Spleen (tissue), 11 donors: ENCODE measurements at regions not wholly inside any gene's neighbourhood (a gene's known extent, or its start where the extent isn't known, plus 50 kb on each side); places are given as distances from the start of the nearest gene placed in this dataset.

Experiments used
- DNase-seq: peaks from one replicate; pipeline ENCODE4 v3.0.0-alpha.2; 2020
- H3K27ac ChIP-seq, 8 donors: fragments of 200-600 bp; sonication (generic) in 7 of 8; 1 replicate in 4 of 8; 2 replicates in 4 of 8; pipeline versions ENCODE4 v1.5.0 to v1.8.0; 2016 to 2021; ENCODE audit warnings: inconsistent platforms in 4 of 8, mild to moderate bottlenecking in 4 of 8, moderate library complexity in 1 of 8
- H3K27me3 ChIP-seq, 7 donors: fragments of 200-600 bp; sonication (generic) in 6 of 7; replicated peaks in 1 of 7; 1 replicate in 4 of 7; 2 replicates in 3 of 7; pipeline versions ENCODE4 v1.5.0 to v1.8.0; 2016 to 2021; ENCODE audit warnings: inconsistent platforms in 3 of 7, mild to moderate bottlenecking in 1 of 7
- H3K36me3 ChIP-seq, 6 donors: fragments of 200-600 bp; sonication (generic) in 5 of 6; 1 replicate in 4 of 6; 2 replicates in 2 of 6; pipeline versions ENCODE4 v1.5.0 to v1.8.0; 2016 to 2021; ENCODE audit warnings: inconsistent platforms in 2 of 6
- H3K4me1 ChIP-seq, 6 donors: fragments of 200-600 bp; sonication (generic) in 5 of 6; 1 replicate in 3 of 6; 2 replicates in 3 of 6; pipeline versions ENCODE4 v1.5.0 to v1.8.0; 2016 to 2021; ENCODE audit warnings: inconsistent platforms in 3 of 6
- H3K4me3 ChIP-seq, 8 donors: fragments of 200-600 bp; sonication (generic) in 7 of 8; 1 replicate in 4 of 8; 2 replicates in 4 of 8; pipeline versions ENCODE4 v1.5.0 to v1.8.0; 2016 to 2021; ENCODE audit warnings: inconsistent platforms in 4 of 8, mild to moderate bottlenecking in 4 of 8, moderate library complexity in 2 of 8
- H3K9me3 ChIP-seq, 8 donors: fragments of 200-600 bp; sonication (generic) in 7 of 8; 1 replicate in 4 of 8; 2 replicates in 4 of 8; pipeline versions ENCODE4 v1.5.0 to v1.8.0; 2016 to 2021; ENCODE audit warnings: inconsistent platforms in 4 of 8
- POLR2A ChIP-seq, 3 donors: fragments of 450-650 bp; IDR thresholded peaks; one replicate each; pipeline ENCODE4 v1.5.1; 2017; ENCODE audit warnings: antibody characterized with exemption in 3 of 3, mild to moderate bottlenecking in 1 of 3
- POLR2AphosphoS5 ChIP-seq, 3 donors: sonication (generic); formaldehyde crosslinking; IDR thresholded peaks; one replicate each; pipeline ENCODE4 v1.5.1; 2017; ENCODE audit warnings: antibody characterized with exemption in 3 of 3
- WGBS, 5 donors: extraction: QIAGEN DNeasy Blood & Tissue Kit in 3 of 5; methylation state at CpG; one replicate each; pipeline versions ENCODE4 v1.1.5 to v1.1.7; 2013 to 2018; 5-methylcytosine and 5-hydroxymethylcytosine counted together
- intact Hi-C: fragments of 100-400 bp; cut with DNase I; formaldehyde crosslinking; loops from one replicate; pipeline ENCODE4 v1.15.0; 2023; ENCODE audit warnings: low total_unique reads
- TF ChIP-seq, protein P1 (sequence below), 11 experiments: fragments of 200-600 bp in 7 of 11; fragments of 450-650 bp in 4 of 11; sonication (generic) in 4 of 11; IDR thresholded peaks in 8 of 11; conservative IDR thresholded peaks in 3 of 11; 1 replicate in 7 of 11; 2 replicates in 4 of 11; pipeline versions ENCODE4 v1.4.0 to v1.8.0; 2016 to 2021; ENCODE audit warnings: antibody characterized with exemption in 11 of 11, inconsistent platforms in 4 of 11, mild to moderate bottlenecking in 1 of 11
- donor health status: healthy with polysubstance abuse.
- donor health status: DM: no; HTN: no; CAD: no; lungs with moderate emphysema.
- donor health status: DM: no; HTN: no; CAD: no.
- donor health status: Bipolar disorder and iron deficiency.
- donor health status: healthy.
- donor health status: DM: no; HTN: no; CAD: no.
- donor health status: DM: yes; HTN: yes; CAD: no.

- Histone ChIP-seq H3K4me3 (no peak overlapping the region), H3K27me3 (no peaks in the 10 kb centered on the region), H3K27ac (no peak overlapping the region), H3K9me3 (peaks cover 0 to 21% (median 16%) of the 10 kb centered on the region in 8 donors), H3K36me3 (peaks cover 0 to 65% (median 20%) of the 10 kb centered on the region in 6 donors), H3K4me1 (no peaks in the 10 kb centered on the region)
- 86 to 99% (median 92%) methylated on average over 10 of the region's 10 CpGs for WGBS, 5 donors
- DNase-seq = no peak
- TF ChIP-seq POLR2AphosphoS5 (IDR thresholded peaks at IDR 0.05) (no peak), POLR2A (IDR thresholded peaks at IDR 0.05) (no peak)
- TF ChIP-seq, protein P1, sequence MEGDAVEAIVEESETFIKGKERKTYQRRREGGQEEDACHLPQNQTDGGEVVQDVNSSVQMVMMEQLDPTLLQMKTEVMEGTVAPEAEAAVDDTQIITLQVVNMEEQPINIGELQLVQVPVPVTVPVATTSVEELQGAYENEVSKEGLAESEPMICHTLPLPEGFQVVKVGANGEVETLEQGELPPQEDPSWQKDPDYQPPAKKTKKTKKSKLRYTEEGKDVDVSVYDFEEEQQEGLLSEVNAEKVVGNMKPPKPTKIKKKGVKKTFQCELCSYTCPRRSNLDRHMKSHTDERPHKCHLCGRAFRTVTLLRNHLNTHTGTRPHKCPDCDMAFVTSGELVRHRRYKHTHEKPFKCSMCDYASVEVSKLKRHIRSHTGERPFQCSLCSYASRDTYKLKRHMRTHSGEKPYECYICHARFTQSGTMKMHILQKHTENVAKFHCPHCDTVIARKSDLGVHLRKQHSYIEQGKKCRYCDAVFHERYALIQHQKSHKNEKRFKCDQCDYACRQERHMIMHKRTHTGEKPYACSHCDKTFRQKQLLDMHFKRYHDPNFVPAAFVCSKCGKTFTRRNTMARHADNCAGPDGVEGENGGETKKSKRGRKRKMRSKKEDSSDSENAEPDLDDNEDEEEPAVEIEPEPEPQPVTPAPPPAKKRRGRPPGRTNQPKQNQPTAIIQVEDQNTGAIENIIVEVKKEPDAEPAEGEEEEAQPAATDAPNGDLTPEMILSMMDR (IDR thresholded peaks at IDR 0.05 in 8 of 11, conservative IDR thresholded peaks at IDR 0.05 in 3 of 11) = no peak
- intact Hi-C loops = no loop called here
Observed at GRCh38 chr7:67341153-67341768, 344.6 kb downstream of the TYW1 start.

GRCh38 chr7:67343114-67343513, 346.5 kb downstream of the TYW1 start:
- H3K9me3 ChIP-seq = peaks cover 0 to 21% (median 16%) of the 10 kb centered on the region in 8 donors
- WGBS, 5 donors = 86 to 93% (median 90%) methylated on average over 3 of the region's 3 CpGs
- no peak overlapping the region for H3K27ac ChIP-seq
- intact Hi-C loops = no loop called here
- H3K4me1 ChIP-seq = no peaks in the 10 kb centered on the region
- no peaks in the 10 kb centered on the region for H3K27me3 ChIP-seq
- no peak overlapping the region for H3K4me3 ChIP-seq
- peaks cover 0 to 65% (median 20%) of the 10 kb centered on the region in 6 donors for H3K36me3 ChIP-seq
- TF ChIP-seq POLR2AphosphoS5 (IDR thresholded peaks at IDR 0.05) = no peak
- no peak for TF ChIP-seq POLR2A (IDR thresholded peaks at IDR 0.05)
- TF ChIP-seq, protein P1 (IDR thresholded peaks at IDR 0.05 in 8 of 11, conservative IDR thresholded peaks at IDR 0.05 in 3 of 11) = no peak
- no peak for DNase-seq

- TF ChIP-seq, protein P1 (IDR thresholded peaks at IDR 0.05 in 8 of 11, conservative IDR thresholded peaks at IDR 0.05 in 3 of 11) = no peak
- TF ChIP-seq POLR2AphosphoS5 (IDR thresholded peaks at IDR 0.05) = no peak
- TF ChIP-seq POLR2A (IDR thresholded peaks at IDR 0.05) = no peak
- Histone ChIP-seq H3K4me3 (no peak overlapping the region), H3K9me3 (peaks cover 0 to 21% (median 16%) of the 10 kb centered on the region in 8 donors), H3K4me1 (no peaks in the 10 kb centered on the region), H3K27ac (no peak overlapping the region), H3K27me3 (no peaks in the 10 kb centered on the region), H3K36me3 (peaks cover 0 to 65% (median 20%) of the 10 kb centered on the region in 6 donors)
- no peak for DNase-seq
- WGBS, 5 donors = 82 to 97% (median 84%) methylated on average over 5 of the region's 5 CpGs
- intact Hi-C loops = no loop called here
Observed at GRCh38 chr7:67343572-67343971, 346.9 kb downstream of the TYW1 start.

- no peaks in the 10 kb centered on the region for H3K27me3 ChIP-seq
- intact Hi-C loops = no loop called here
- DNase-seq = no peak
Observed at GRCh38 chr7:67344481-67345193, 348.0 kb downstream of the TYW1 start.

More at GRCh38 chr7:67344481-67345193, 348.0 kb downstream of the TYW1 start:
- TF ChIP-seq POLR2AphosphoS5 (IDR thresholded peaks at IDR 0.05) (no peak), POLR2A (IDR thresholded peaks at IDR 0.05) (no peak)
- TF ChIP-seq, protein P1 (IDR thresholded peaks at IDR 0.05 in 8 of 11, conservative IDR thresholded peaks at IDR 0.05 in 3 of 11) = no peak
- peaks cover 0 to 60% (median 17%) of the 10 kb centered on the region in 6 donors for H3K36me3 ChIP-seq
- peaks cover 0 to 21% (median 16%) of the 10 kb centered on the region in 8 donors for H3K9me3 ChIP-seq
- 80 to 97% (median 95%) methylated on average over 3 of the region's 3 CpGs for WGBS, 5 donors
- H3K4me3 ChIP-seq = no peak overlapping the region
- no peaks in the 10 kb centered on the region for H3K4me1 ChIP-seq
- H3K27ac ChIP-seq = no peak overlapping the region
